ENCODE measurements at regions not wholly inside any gene's neighbourhood (a gene's known extent, or its start where the extent isn't known, plus 50 kb on each side); places are given as distances from the start of the nearest gene placed in this dataset.
"Not testable (repeated sequence)": the region's sequence is repeated elsewhere in the genome, so short reads cannot be mapped to it uniquely, and the experiment has no call there.

- H4K20me1 ChIP-seq (ENCODE audit: low read depth, low read length); H3K9me3 ChIP-seq (ENCODE audit: insufficient read depth, low read length); H3K27me3 ChIP-seq (ENCODE audit: low read length); H3K9ac ChIP-seq (ENCODE audit: low read length); H3K27ac ChIP-seq (ENCODE audit: low read depth, low read length); H3K4me3 ChIP-seq (ENCODE audit: insufficient read depth, low read length, poor library complexity, severe bottlenecking); H3K36me3 ChIP-seq (ENCODE audit: low read length); H3F3A ChIP-seq (ENCODE audit: insufficient read depth); H3K4me2 ChIP-seq (ENCODE audit: low read depth, low read length, poor library complexity, severe bottlenecking); H3K79me2 ChIP-seq (ENCODE audit: insufficient read depth, low read length); H2AFZ ChIP-seq (ENCODE audit: low read depth, low read length, severe bottlenecking); H3K9me2 ChIP-seq (replicated peaks; ENCODE audit: insufficient read depth, low read length): not testable (repeated sequence)
Measured at GRCh38 chr16:16565326-16565725, 186.4 kb downstream of the NPIPA7 start.

- not testable (repeated sequence) for H3K4me3 ChIP-seq (ENCODE audit: insufficient read depth, low read length, poor library complexity, severe bottlenecking); H3K36me3 ChIP-seq (ENCODE audit: low read length); H3F3A ChIP-seq (ENCODE audit: insufficient read depth); H3K4me2 ChIP-seq (ENCODE audit: low read depth, low read length, poor library complexity, severe bottlenecking); H3K9me3 ChIP-seq (ENCODE audit: insufficient read depth, low read length); H3K27me3 ChIP-seq (ENCODE audit: low read length); H3K27ac ChIP-seq (ENCODE audit: low read depth, low read length); H4K20me1 ChIP-seq (ENCODE audit: low read depth, low read length); H3K79me2 ChIP-seq (ENCODE audit: insufficient read depth, low read length); H2AFZ ChIP-seq (ENCODE audit: low read depth, low read length, severe bottlenecking); H3K9ac ChIP-seq (ENCODE audit: low read length); H3K9me2 ChIP-seq (replicated peaks; ENCODE audit: insufficient read depth, low read length)
Measured at GRCh38 chr16:16570055-16570454, 191.1 kb downstream of the NPIPA7 start.

GRCh38 chr16:16570874-16571273 lies 191.9 kb downstream of the NPIPA7 start:
- not testable (repeated sequence) for H3F3A ChIP-seq (ENCODE audit: insufficient read depth); H3K9me3 ChIP-seq (ENCODE audit: insufficient read depth, low read length); H3K27me3 ChIP-seq (ENCODE audit: low read length); H3K27ac ChIP-seq (ENCODE audit: low read depth, low read length); H3K4me2 ChIP-seq (ENCODE audit: low read depth, low read length, poor library complexity, severe bottlenecking); H4K20me1 ChIP-seq (ENCODE audit: low read depth, low read length); H3K79me2 ChIP-seq (ENCODE audit: insufficient read depth, low read length); H3K9ac ChIP-seq (ENCODE audit: low read length); H3K9me2 ChIP-seq (replicated peaks; ENCODE audit: insufficient read depth, low read length); H3K36me3 ChIP-seq (ENCODE audit: low read length); H2AFZ ChIP-seq (ENCODE audit: low read depth, low read length, severe bottlenecking); H3K4me3 ChIP-seq (ENCODE audit: insufficient read depth, low read length, poor library complexity, severe bottlenecking)

GRCh38 chr16:16572130-16572774 lies 193.3 kb downstream of the NPIPA7 start:
- H3K9ac ChIP-seq (ENCODE audit: low read length); H4K20me1 ChIP-seq (ENCODE audit: low read depth, low read length); H3K27me3 ChIP-seq (ENCODE audit: low read length); H2AFZ ChIP-seq (ENCODE audit: low read depth, low read length, severe bottlenecking); H3K9me2 ChIP-seq (replicated peaks; ENCODE audit: insufficient read depth, low read length); H3K4me3 ChIP-seq (ENCODE audit: insufficient read depth, low read length, poor library complexity, severe bottlenecking); H3K36me3 ChIP-seq (ENCODE audit: low read length); H3K79me2 ChIP-seq (ENCODE audit: insufficient read depth, low read length); H3K27ac ChIP-seq (ENCODE audit: low read depth, low read length); H3K4me2 ChIP-seq (ENCODE audit: low read depth, low read length, poor library complexity, severe bottlenecking); H3K9me3 ChIP-seq (ENCODE audit: insufficient read depth, low read length); H3F3A ChIP-seq (ENCODE audit: insufficient read depth): not testable (repeated sequence)

- H3K27ac ChIP-seq (ENCODE audit: low read depth, low read length); H4K20me1 ChIP-seq (ENCODE audit: low read depth, low read length); H3K9ac ChIP-seq (ENCODE audit: low read length); H3F3A ChIP-seq (ENCODE audit: insufficient read depth); H3K79me2 ChIP-seq (ENCODE audit: insufficient read depth, low read length); H3K4me2 ChIP-seq (ENCODE audit: low read depth, low read length, poor library complexity, severe bottlenecking); H3K36me3 ChIP-seq (ENCODE audit: low read length); H3K27me3 ChIP-seq (ENCODE audit: low read length); H3K9me2 ChIP-seq (replicated peaks; ENCODE audit: insufficient read depth, low read length); H3K4me3 ChIP-seq (ENCODE audit: insufficient read depth, low read length, poor library complexity, severe bottlenecking); H2AFZ ChIP-seq (ENCODE audit: low read depth, low read length, severe bottlenecking); H3K9me3 ChIP-seq (ENCODE audit: insufficient read depth, low read length): not testable (repeated sequence)
Measured at GRCh38 chr16:16577062-16577461, 198.1 kb downstream of the NPIPA7 start.

- H3K9ac ChIP-seq (ENCODE audit: low read length) = no peak overlapping the region
- H3K36me3 ChIP-seq (ENCODE audit: low read length) = no peaks in the 10 kb centered on the region
- no peaks in the 10 kb centered on the region for H4K20me1 ChIP-seq (ENCODE audit: low read depth, low read length)
- H3K9me2 ChIP-seq (replicated peaks; ENCODE audit: insufficient read depth, low read length) = no peaks in the 10 kb centered on the region
- H3K27ac ChIP-seq (ENCODE audit: low read depth, low read length) = no peak overlapping the region
- no peaks in the 10 kb centered on the region for H3K27me3 ChIP-seq (ENCODE audit: low read length)
- no peaks in the 10 kb centered on the region for H3K9me3 ChIP-seq (ENCODE audit: insufficient read depth, low read length)
- no peak overlapping the region for H3K4me2 ChIP-seq (ENCODE audit: low read depth, low read length, poor library complexity, severe bottlenecking)
- H2AFZ ChIP-seq (ENCODE audit: low read depth, low read length, severe bottlenecking) = no peak overlapping the region
- TF ChIP-seq CTCF (IDR thresholded peaks at IDR 0.05; ENCODE audit: insufficient read depth, low read length, poor library complexity, severe bottlenecking) = no peak
- no peak for TF ChIP-seq EZH2phosphoT487 (conservative IDR thresholded peaks at IDR 0.05; ENCODE audit: low read length)
- no peak overlapping the region for H3K4me3 ChIP-seq (ENCODE audit: insufficient read depth, low read length, poor library complexity, severe bottlenecking)
- H3K79me2 ChIP-seq (ENCODE audit: insufficient read depth, low read length) = no peaks in the 10 kb centered on the region
- no peaks in the 10 kb centered on the region for H3F3A ChIP-seq (ENCODE audit: insufficient read depth)
Measured at GRCh38 chr16:16578701-16579100, 199.8 kb downstream of the NPIPA7 start.

- not testable (repeated sequence) for H3K4me3 ChIP-seq (ENCODE audit: insufficient read depth, low read length, poor library complexity, severe bottlenecking); H3K9me2 ChIP-seq (replicated peaks; ENCODE audit: insufficient read depth, low read length); H3K9me3 ChIP-seq (ENCODE audit: insufficient read depth, low read length); H3K4me2 ChIP-seq (ENCODE audit: low read depth, low read length, poor library complexity, severe bottlenecking); H3K27ac ChIP-seq (ENCODE audit: low read depth, low read length); H4K20me1 ChIP-seq (ENCODE audit: low read depth, low read length); H3K36me3 ChIP-seq (ENCODE audit: low read length); H2AFZ ChIP-seq (ENCODE audit: low read depth, low read length, severe bottlenecking); H3F3A ChIP-seq (ENCODE audit: insufficient read depth); H3K9ac ChIP-seq (ENCODE audit: low read length); H3K79me2 ChIP-seq (ENCODE audit: insufficient read depth, low read length); H3K27me3 ChIP-seq (ENCODE audit: low read length)
Measured at GRCh38 chr16:16582916-16583315, 204.0 kb downstream of the NPIPA7 start.

Measured in SU-DHL-6 (cell line).